ENCODE measurements at regions not wholly inside any gene's neighbourhood (a gene's known extent, or its start where the extent isn't known, plus 50 kb on each side); places are given as distances from the start of the nearest gene placed in this dataset.

DNA sequence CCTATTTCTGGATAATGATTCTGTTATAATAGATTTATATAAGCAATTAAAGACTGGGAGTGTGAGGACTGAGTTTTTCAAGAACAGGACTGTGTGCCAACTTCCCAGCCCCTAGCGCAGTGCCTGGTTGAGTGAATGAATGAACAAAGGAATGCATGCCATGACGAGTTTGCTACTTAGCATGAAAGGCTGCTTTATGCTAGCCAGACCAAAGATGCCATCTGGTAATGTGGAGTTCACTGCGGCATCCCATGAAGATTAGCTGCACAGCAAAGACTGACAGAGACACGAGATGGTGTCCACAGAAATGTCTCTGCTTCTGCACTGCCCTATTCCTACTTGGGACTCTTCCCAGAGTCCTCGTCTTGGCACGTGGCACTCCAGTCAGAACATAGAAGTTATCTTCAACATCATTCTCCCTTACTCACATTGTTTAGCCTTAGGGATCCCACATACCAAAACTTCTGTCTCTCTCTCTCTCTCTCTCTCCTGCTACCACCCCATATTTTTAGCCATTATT is 283.9 kb upstream of the CTNNB1 start:
- CTCF ChIA-PET: no interaction called here
- POLR2A ChIA-PET (ENCODE audit: low non-redundant PET): no interaction called here
- TF ChIP-seq, protein P1, sequence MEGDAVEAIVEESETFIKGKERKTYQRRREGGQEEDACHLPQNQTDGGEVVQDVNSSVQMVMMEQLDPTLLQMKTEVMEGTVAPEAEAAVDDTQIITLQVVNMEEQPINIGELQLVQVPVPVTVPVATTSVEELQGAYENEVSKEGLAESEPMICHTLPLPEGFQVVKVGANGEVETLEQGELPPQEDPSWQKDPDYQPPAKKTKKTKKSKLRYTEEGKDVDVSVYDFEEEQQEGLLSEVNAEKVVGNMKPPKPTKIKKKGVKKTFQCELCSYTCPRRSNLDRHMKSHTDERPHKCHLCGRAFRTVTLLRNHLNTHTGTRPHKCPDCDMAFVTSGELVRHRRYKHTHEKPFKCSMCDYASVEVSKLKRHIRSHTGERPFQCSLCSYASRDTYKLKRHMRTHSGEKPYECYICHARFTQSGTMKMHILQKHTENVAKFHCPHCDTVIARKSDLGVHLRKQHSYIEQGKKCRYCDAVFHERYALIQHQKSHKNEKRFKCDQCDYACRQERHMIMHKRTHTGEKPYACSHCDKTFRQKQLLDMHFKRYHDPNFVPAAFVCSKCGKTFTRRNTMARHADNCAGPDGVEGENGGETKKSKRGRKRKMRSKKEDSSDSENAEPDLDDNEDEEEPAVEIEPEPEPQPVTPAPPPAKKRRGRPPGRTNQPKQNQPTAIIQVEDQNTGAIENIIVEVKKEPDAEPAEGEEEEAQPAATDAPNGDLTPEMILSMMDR (conservative IDR thresholded peaks at IDR 0.05; ENCODE audit: low read depth): no peak
- no peak overlapping the region for H3K27ac ChIP-seq
- no peak for DNase-seq (ENCODE audit: low spot score)

DNA sequence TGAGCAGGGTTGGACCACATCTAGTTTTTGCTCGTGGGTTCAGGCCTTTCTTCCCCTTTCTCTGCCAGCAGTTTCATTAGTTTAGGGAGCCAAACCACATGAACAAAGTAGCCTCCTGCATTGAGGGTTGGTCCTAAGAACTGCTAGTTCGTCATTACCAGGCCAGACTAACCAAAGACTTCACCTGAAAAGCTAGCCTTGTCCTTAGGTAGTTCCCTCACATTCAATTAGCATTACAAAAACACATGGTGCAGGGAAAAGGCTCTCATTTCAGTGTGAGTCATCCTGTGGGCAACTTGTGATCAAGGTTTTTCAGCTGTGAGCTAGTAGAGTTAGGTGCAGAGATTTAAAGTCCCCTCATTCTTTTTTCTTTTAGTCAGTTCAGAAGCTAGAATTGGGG is 279.3 kb upstream of the CTNNB1 start:
- POLR2A ChIA-PET (ENCODE audit: low non-redundant PET): no interaction called here
- no peak overlapping the region for H3K27ac ChIP-seq
- CTCF ChIA-PET: no interaction called here
- TF ChIP-seq, protein P1 (conservative IDR thresholded peaks at IDR 0.05; ENCODE audit: low read depth): no peak
- peak; percentile 31 for DNase-seq (ENCODE audit: low spot score)

DNA sequence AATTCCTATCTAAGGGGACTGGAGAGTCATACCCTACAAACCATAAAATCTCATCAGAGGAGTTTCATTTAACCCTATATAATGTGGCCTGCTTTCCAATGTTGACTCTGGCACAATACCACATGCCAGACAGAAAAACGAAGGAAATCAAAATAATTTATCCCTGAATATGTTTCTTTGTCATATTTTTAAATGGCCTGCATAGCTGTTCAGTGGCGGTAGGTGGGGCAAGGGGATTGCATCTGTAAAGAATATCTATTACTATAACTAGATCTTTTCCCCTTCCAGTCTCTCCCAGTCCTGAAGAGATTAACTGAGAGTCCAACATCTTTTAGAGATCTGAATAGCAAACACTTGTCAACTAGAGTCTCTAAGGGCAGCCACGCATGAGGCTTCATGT is 278.1 kb upstream of the CTNNB1 start:
- ChIA-PET CTCF (no interaction called here), POLR2A (ENCODE audit: low non-redundant PET) (no interaction called here)
- no peak for DNase-seq (ENCODE audit: low spot score)

DNA sequence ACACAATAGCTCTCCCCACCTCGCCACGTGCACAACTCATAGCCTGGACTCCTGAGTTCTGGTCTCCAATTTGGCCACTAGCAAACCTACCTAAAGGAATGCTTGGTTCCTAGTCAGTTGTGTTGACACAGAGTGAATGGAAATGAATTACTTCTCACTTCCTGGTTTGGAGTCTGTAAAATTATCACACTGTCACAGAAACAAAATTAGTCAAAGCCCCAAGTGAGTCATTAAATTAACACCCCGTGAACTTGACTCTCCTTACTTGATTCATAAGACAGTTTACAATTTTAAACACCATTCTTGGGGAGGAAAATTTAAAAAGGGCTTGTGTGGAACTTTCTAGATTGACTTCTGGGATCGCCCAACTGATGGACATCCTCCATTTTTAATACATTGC is 276.2 kb upstream of the CTNNB1 start:
- ChIA-PET CTCF (no interaction called here), POLR2A (ENCODE audit: low non-redundant PET) (no interaction called here)
- TF ChIP-seq, protein P1 (conservative IDR thresholded peaks at IDR 0.05; ENCODE audit: low read depth): no peak
- H3K27ac ChIP-seq: no peak overlapping the region
- DNase-seq (ENCODE audit: low spot score): no peak

More for the DNA sequence above, 278.1 kb upstream of the CTNNB1 start:
- no peak overlapping the region for H3K27ac ChIP-seq
- TF ChIP-seq, protein P1 (conservative IDR thresholded peaks at IDR 0.05; ENCODE audit: low read depth): no peak

DNA sequence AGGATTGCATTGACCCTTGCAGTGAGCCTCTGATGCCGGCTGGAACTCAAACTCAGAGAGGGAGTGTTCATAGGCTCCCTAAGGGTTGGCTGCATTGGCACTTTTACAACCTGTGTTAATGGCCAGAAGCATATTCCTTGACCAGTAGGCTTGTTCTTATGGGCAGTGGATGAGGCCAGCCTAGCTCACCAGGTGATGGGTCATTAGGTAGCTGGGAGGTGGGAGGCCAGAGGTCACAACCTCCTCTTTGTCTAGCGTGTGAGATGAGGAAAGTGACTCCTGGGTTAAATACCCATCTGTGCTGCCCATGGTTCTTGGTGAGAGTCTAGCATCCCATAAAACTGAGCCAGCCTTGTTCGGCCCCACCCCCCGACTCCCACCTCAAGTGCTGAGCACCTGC is 275.7 kb upstream of the CTNNB1 start:
- no peak overlapping the region for H3K27ac ChIP-seq
- no peak for DNase-seq (ENCODE audit: low spot score)
- TF ChIP-seq, protein P1 (conservative IDR thresholded peaks at IDR 0.05; ENCODE audit: low read depth): no peak
- ChIA-PET CTCF (no interaction called here), POLR2A (ENCODE audit: low non-redundant PET) (no interaction called here)

DNA sequence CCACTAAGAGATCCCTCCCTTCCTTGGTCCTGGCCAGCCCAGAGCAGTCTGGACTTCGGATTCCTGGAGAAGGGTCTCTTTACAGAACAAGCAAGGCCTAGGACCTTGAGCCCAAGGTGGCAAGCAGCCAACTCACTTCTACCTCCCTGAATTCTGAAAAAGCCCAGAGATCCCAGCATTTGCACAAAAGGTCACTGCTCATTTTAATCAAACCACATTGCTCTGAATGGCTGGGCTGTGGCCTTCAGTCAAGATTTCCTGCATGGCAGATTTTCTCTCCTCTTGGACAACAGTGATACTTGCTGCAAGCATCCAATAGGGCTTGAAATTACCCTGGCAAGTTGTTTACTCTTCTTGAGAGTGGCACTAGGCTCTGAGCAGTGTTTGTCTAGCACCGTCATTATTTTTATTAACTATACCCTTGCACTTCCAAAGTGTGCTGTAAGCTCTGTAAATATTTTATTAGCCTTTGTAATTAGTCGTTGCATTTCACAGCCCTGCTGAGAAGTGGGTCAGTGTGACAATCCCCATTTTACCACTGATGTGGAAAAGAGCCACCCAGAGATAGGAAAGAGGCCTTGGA is 274.7 kb upstream of the CTNNB1 start:
- ChIA-PET POLR2A (ENCODE audit: low non-redundant PET) (no interaction called here), CTCF (no interaction called here)
- H3K27ac ChIP-seq: no peak overlapping the region
- no peak for DNase-seq (ENCODE audit: low spot score)
- TF ChIP-seq, protein P1 (conservative IDR thresholded peaks at IDR 0.05; ENCODE audit: low read depth): no peak
